Testis (tissue), 2 donors: ENCODE measurements at regions not wholly inside any gene's neighbourhood (a gene's known extent, or its start where the extent isn't known, plus 50 kb on each side); places are given as distances from the start of the nearest gene placed in this dataset.

Experiments
- POLR2A ChIP-seq: fragments of 450-650 bp; IDR thresholded peaks from one replicate; pipeline ENCODE4 v1.6.1; 2017; ENCODE audit warnings: antibody characterized with exemption, mild to moderate bottlenecking, moderate library complexity
- TF ChIP-seq, protein P1 (sequence below), 3 experiments: fragments of 450-650 bp in 2 of 3; fragments of 200-600 bp in 1 of 3; sonication (generic) in 1 of 3; IDR thresholded peaks; one replicate each; pipeline ENCODE4 v1.5.1; 2016 to 2019; ENCODE audit warnings: antibody characterized with exemption in 3 of 3, mild to moderate bottlenecking in 2 of 3, moderate library complexity in 1 of 3

DNA sequence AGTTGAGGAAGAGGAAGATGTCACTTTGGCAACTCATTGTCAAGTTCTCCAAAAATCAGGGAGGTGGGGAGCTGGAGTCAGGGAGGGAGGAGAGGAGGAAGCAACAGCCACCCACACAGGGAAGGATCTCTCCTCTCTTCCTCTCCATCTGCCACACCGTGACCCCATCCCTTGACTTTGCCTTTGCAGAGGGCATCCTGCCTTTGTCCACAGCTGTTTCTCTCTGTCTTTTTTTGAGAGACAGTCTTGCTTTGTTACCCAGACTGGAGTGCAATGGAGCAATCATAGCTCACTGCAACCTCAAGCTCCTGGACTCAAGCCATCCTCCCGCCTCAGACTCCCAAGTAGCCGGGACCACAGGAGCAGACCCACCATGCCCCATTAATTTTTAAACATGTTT lies 276.0 kb downstream of the SHOX start:
- TF ChIP-seq, protein P1, sequence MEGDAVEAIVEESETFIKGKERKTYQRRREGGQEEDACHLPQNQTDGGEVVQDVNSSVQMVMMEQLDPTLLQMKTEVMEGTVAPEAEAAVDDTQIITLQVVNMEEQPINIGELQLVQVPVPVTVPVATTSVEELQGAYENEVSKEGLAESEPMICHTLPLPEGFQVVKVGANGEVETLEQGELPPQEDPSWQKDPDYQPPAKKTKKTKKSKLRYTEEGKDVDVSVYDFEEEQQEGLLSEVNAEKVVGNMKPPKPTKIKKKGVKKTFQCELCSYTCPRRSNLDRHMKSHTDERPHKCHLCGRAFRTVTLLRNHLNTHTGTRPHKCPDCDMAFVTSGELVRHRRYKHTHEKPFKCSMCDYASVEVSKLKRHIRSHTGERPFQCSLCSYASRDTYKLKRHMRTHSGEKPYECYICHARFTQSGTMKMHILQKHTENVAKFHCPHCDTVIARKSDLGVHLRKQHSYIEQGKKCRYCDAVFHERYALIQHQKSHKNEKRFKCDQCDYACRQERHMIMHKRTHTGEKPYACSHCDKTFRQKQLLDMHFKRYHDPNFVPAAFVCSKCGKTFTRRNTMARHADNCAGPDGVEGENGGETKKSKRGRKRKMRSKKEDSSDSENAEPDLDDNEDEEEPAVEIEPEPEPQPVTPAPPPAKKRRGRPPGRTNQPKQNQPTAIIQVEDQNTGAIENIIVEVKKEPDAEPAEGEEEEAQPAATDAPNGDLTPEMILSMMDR (IDR thresholded peaks at IDR 0.05), result no peak
- no peak for TF ChIP-seq POLR2A
